ENCODE measurements at regions not wholly inside any gene's neighbourhood (a gene's known extent, or its start where the extent isn't known, plus 50 kb on each side); places are given as distances from the start of the nearest gene placed in this dataset.

GRCh38 chr11:26150031-26150430 lies 181.9 kb upstream of the ANO3 start:
- intact Hi-C loops (cut with DNase I), result no loop called here
- DNase-seq, result no peak
- Histone ChIP-seq H3K4me1 (replicated peaks in 1 of 2) (no peaks in the 10 kb centered on the region), H3K27me3 (no peaks in the 10 kb centered on the region), H3K27ac (no peak overlapping the region), H3K36me3 (replicated peaks in 1 of 2) (no peaks in the 10 kb centered on the region), H3K4me3 (no peak overlapping the region), H3K9me3 (replicated peaks in 1 of 3) (no peaks in the 10 kb centered on the region)
- TF ChIP-seq CTCF (IDR thresholded peaks at IDR 0.05) (no peak), POLR2A (IDR thresholded peaks at IDR 0.05) (no peak)
- WGBS, 4 donors, result 79 to 90% (median 82%) methylated on average over 6 to 8 of the region's 8 CpGs

- WGBS, 4 donors, result 53 to 63% (median 57%) methylated on average over 3 of the region's 3 CpGs
- H3K4me3 ChIP-seq, result no peak overlapping the region
- H3K4me1 ChIP-seq (replicated peaks in 1 of 2), result no peaks in the 10 kb centered on the region
- no peak overlapping the region for H3K27ac ChIP-seq
- no peaks in the 10 kb centered on the region for H3K9me3 ChIP-seq (replicated peaks in 1 of 3)
- no peak for DNase-seq
- no peaks in the 10 kb centered on the region for H3K36me3 ChIP-seq (replicated peaks in 1 of 2)
- TF ChIP-seq POLR2A (IDR thresholded peaks at IDR 0.05) (no peak), CTCF (IDR thresholded peaks at IDR 0.05) (no peak)
- no peaks in the 10 kb centered on the region for H3K27me3 ChIP-seq
- intact Hi-C loops (cut with DNase I), result no loop called here
Measured at GRCh38 chr11:26158251-26158650, 173.7 kb upstream of the ANO3 start.

GRCh38 chr11:26162291-26162690 lies 169.6 kb upstream of the ANO3 start:
- no peaks in the 10 kb centered on the region for H3K4me1 ChIP-seq (replicated peaks in 1 of 2)
- H3K4me3 ChIP-seq, result no peak overlapping the region
- H3K27ac ChIP-seq, result no peak overlapping the region
- no peaks in the 10 kb centered on the region for H3K27me3 ChIP-seq
- intact Hi-C loops (cut with DNase I), result no loop called here
- H3K36me3 ChIP-seq (replicated peaks in 1 of 2), result no peaks in the 10 kb centered on the region
- TF ChIP-seq CTCF (IDR thresholded peaks at IDR 0.05), result no peak
- no peak for TF ChIP-seq POLR2A (IDR thresholded peaks at IDR 0.05)
- WGBS, 4 donors, result 66 to 77% (median 71%) methylated on average over 2 of the region's 2 CpGs
- no peaks in the 10 kb centered on the region for H3K9me3 ChIP-seq (replicated peaks in 1 of 3)
- DNase-seq, result no peak

GRCh38 chr11:26186389-26186788 lies 145.5 kb upstream of the ANO3 start:
- Histone ChIP-seq H3K4me1 (replicated peaks in 1 of 2) (peaks cover 0 to 8% of the 10 kb centered on the region in 2 donors), H3K9me3 (replicated peaks in 1 of 3) (no peaks in the 10 kb centered on the region), H3K27ac (no peak overlapping the region), H3K36me3 (replicated peaks in 1 of 2) (no peaks in the 10 kb centered on the region), H3K27me3 (no peaks in the 10 kb centered on the region), H3K4me3 (no peak overlapping the region)
- DNase-seq, result no peak
- intact Hi-C loops (cut with DNase I), result no loop called here
- 64 to 72% (median 68%) methylated on average over 2 of the region's 2 CpGs for WGBS, 4 donors
- TF ChIP-seq CTCF (IDR thresholded peaks at IDR 0.05), result no peak
- no peak for TF ChIP-seq POLR2A (IDR thresholded peaks at IDR 0.05)

Measured in adrenal gland (tissue), 9 donors.